NCI-H1417 (cell line): ENCODE measurements at regions not wholly inside any gene's neighbourhood (a gene's known extent, or its start where the extent isn't known, plus 50 kb on each side); places are given as distances from the start of the nearest gene placed in this dataset.
A peak's percentile ranks its signal among the peaks of the same experiment; 100 is the strongest.
"Not testable (repeated sequence)": the region's sequence is repeated elsewhere in the genome, so short reads cannot be mapped to it uniquely, and the experiment has no call there.

Source experiments
- DNase-seq, 3 experiments: peaks; one replicate each; lab custom pipeline; 2025; lab: John Stamatoyannopoulos, UW

DNA sequence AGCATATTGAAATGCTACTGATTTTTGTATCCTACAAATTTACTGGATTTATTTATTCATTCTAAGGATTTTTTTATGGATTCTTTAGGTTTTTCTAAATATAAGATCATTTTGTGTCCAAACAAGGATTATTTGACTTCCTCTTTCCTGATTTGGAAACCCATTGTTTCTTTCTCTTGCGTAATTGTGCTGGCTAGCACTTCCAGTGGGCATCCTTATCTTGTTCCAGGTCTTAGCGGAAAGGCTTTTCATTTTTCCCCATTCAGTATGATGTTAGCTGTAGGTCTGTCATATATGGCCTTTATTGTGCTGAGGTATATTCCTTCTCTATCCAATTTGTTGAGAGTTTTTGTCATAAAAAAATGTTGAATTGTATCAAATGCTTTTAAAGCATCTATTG, 57.2 kb upstream of the RHOJ start:
- no peak for DNase-seq

DNA sequence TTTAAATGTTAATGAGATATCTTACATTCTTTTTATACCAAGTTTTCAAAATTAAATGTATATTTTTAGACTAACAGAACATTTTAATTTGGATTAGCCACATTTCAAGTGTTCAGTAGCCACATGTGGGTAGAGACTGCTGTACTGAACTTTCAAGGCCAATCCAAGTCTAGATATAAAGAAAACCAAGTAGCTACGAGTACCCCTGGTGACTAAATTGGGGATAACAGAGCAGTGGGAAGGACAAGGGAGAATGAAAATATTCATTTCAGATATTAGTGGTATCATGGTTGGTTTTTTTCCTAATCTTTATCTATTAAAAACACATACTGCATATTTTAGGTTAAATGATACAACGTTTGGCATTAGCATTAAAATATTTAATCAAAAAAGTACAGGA, 69.4 kb upstream of the RHOJ start:
- peak in 2 of 3 experiments; percentile 30 to 77 for DNase-seq

DNA sequence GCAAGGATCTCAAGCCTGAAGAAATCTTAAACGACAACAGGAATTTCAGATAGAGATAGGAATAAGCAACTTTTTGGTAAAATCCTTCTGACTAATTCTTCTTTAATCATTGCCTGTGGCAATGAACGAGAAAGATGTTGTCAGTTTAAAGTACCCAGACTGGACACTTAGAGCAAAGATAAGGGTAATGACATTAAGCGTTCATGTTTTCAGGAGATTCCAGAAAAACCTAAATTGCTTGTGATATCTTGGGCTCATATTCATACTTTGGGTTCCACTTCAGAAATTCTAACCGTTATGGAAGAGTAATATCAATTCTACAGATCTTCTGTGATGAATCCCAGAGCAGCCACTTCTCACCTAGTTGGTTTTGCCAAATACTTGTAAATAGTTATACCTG, 73.7 kb upstream of the RHOJ start:
- no peak for DNase-seq

DNA sequence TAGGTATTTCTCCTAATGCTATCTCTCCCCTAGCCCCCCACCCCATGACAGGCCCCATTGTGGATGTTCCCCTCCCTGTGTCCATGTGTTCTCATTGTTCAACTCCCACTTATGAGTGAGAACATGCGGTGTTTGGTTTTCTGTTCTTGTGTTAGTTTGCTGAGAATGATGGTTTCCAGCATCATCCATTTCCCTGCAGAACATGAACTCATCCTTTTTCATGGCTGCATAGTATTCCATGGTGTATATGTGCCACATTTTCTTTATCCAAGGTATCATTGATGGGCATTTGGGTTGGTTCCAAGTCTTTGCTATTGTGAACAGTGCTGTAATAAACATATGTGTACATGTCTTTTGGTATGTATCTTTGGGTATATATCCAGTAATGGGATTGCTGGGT, 61.2 kb upstream of the KCNH5 start:
- DNase-seq = not testable (repeated sequence)

DNA sequence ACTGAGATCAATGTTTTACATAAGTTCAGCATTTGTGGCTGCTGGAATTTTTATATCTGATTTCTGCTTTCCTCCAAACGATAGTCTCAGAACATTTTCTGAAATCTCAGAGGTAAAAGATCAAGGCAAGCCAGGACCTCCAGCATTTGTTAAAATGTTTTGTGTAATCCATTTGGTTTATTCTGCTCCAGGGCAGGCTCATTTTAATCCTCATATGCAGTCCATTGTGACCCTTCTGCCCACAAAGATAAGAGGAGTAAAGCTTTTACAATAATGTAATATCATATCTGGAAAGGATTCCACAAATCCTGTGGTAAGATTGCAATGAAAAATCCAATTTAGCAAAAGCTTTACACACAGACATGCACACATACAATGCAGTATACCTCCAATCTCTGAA, 55.3 kb upstream of the KCNH5 start:
- no peak for DNase-seq

DNA sequence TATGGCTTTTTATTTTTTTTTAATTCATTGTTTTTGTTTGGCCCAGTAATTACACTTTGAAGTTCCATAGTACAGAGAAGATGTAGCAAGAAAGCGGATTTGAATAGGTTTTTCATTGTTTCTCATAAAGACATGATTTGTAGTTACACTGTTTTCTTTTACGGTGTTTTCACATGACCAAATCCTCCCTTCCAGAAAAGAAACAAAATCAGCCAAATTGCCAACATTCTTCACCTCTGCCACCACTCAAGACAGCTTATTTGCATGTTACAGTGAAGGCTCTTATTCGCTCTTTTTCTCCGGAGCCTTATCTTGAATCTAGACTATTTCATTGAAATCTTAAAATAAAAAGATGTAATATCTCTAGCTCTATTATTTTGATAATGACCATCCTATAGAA, 50.9 kb upstream of the KCNH5 start:
- no peak for DNase-seq
